Left lung (tissue), 4 donors: ENCODE measurements at regions not wholly inside any gene's neighbourhood (a gene's known extent, or its start where the extent isn't known, plus 50 kb on each side); places are given as distances from the start of the nearest gene placed in this dataset.
"Not testable (repeated sequence)": the region's sequence is repeated elsewhere in the genome, so short reads cannot be mapped to it uniquely, and the experiment has no call there.

Experiments
- ATAC-seq: fragments of 200-7000 bp; cut with Tn5 transposase; one replicate; pipeline ENCODE4 v1.9.1; 2020; ENCODE audit warnings: moderate library complexity
- DNase-seq, 4 donors: peaks; one replicate each; pipeline ENCODE4 v3.0.0-alpha.2; 2013 to 2020
- H3K27ac ChIP-seq, 2 donors: fragments of 200-600 bp; sonication (generic) in 1 of 2; one replicate each; pipeline versions ENCODE4 v1.5.0 to v1.8.0; 2020 to 2021
- H3K27me3 ChIP-seq, 2 donors: fragments of 200-600 bp; sonication (generic) in 1 of 2; one replicate each; pipeline versions ENCODE4 v1.5.0 to v1.8.0; 2020 to 2021
- H3K36me3 ChIP-seq, 2 donors: fragments of 200-600 bp; sonication (generic) in 1 of 2; one replicate each; pipeline versions ENCODE4 v1.5.0 to v1.8.0; 2020 to 2021
- H3K4me1 ChIP-seq, 2 donors: fragments of 200-600 bp; one replicate each; pipeline ENCODE4 v1.8.0; 2021
- H3K4me3 ChIP-seq, 2 donors: fragments of 200-600 bp; sonication (generic) in 1 of 2; one replicate each; pipeline versions ENCODE4 v1.5.0 to v1.8.0; 2020 to 2021; ENCODE audit warnings: mild to moderate bottlenecking in 1 of 2
- H3K9me3 ChIP-seq, 2 donors: fragments of 200-600 bp; sonication (generic) in 1 of 2; one replicate each; pipeline versions ENCODE4 v1.5.0 to v1.8.0; 2020 to 2021
- CTCF ChIP-seq, 2 donors: fragments of 200-600 bp; sonication (generic) in 1 of 2; IDR thresholded peaks; one replicate each; pipeline versions ENCODE4 v1.5.0 to v1.8.0; 2021; ENCODE audit warnings: antibody characterized with exemption in 2 of 2
- intact Hi-C, 2 donors: fragments of 100-400 bp; cut with DNase I; formaldehyde crosslinking; loops; one replicate each; pipeline versions ENCODE4 v1.11.2 to v1.14.2; 2022
- donor health status: DM: no; HTN: yes; CAD: no.
- donor health status: DM: no; HTN: no; CAD: no.

DNA sequence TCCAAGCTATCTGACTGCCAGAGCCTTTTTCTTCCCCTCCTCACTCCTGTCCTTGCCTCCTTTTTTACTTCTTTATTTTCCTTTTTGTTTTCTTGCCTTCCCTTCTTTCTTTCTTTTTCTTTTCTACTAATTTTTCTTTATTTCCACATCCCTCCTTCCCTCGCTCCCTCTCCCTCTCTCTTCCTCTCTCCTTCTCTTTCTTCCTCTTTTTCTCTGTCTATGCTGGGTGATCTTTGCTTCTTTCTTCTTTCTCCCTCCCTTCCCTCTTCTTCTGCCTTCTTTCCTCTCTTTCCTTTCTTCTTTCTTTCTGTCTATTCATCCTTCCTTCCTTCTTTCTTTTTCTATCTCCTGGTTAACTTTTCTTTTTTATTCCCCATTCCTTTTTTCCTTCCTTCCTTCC lies 564.8 kb downstream of the NSUN3 start:
- Histone ChIP-seq H3K4me3 (no peak overlapping the region), H3K4me1 (no peaks in the 10 kb centered on the region), H3K9me3 (peaks cover 0 to 7% of the 10 kb centered on the region in 2 donors), H3K27ac (no peak overlapping the region), H3K27me3 (no peaks in the 10 kb centered on the region), H3K36me3 (no peaks in the 10 kb centered on the region)
- ATAC-seq = no peak
- no peak for DNase-seq
- no peak for TF ChIP-seq CTCF (IDR thresholded peaks at IDR 0.05)
- intact Hi-C loops = no loop called here

DNA sequence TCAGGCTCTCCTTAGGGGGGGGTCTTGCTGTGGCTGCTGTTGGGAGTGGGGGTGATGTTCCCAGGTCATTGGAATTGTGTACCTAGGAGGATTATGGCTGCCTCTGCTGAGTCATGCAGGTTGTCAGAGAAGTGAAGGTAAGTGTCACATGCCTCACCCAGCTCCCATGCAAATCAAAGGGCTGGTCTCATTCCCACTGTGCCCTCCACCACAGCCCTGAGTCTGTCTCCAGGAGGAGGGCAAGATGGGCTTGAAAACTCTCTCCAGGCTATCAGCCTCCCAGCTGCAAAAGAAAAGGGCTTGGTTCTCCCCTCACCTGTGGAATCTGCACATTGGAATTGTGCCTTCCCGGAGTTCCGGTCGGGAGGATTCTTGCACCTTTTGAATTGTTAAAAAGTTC lies 580.5 kb downstream of the NSUN3 start:
- Histone ChIP-seq H3K4me1 (no peaks in the 10 kb centered on the region), H3K27me3 (no peaks in the 10 kb centered on the region), H3K36me3 (no peaks in the 10 kb centered on the region), H3K4me3 (no peak overlapping the region), H3K9me3 (peaks cover 0 to 6% of the 10 kb centered on the region in 2 donors), H3K27ac (no peak overlapping the region)
- intact Hi-C loops = no loop called here
- ATAC-seq (no peak), DNase-seq (no peak)
- no peak for TF ChIP-seq CTCF (IDR thresholded peaks at IDR 0.05)

- no peak for TF ChIP-seq CTCF (IDR thresholded peaks at IDR 0.05)
- DNase-seq (no peak), ATAC-seq (no peak)
- no peaks in the 10 kb centered on the region for H3K4me1 ChIP-seq
- no peaks in the 10 kb centered on the region for H3K36me3 ChIP-seq
- H3K4me3 ChIP-seq = no peak overlapping the region
- intact Hi-C loops = no loop called here
- H3K9me3 ChIP-seq = peaks cover 0 to 11% of the 10 kb centered on the region in 2 donors
- no peak overlapping the region for H3K27ac ChIP-seq
- no peaks in the 10 kb centered on the region for H3K27me3 ChIP-seq
Observed at GRCh38 chr3:94645790-94646189, 582.9 kb downstream of the NSUN3 start.

DNA sequence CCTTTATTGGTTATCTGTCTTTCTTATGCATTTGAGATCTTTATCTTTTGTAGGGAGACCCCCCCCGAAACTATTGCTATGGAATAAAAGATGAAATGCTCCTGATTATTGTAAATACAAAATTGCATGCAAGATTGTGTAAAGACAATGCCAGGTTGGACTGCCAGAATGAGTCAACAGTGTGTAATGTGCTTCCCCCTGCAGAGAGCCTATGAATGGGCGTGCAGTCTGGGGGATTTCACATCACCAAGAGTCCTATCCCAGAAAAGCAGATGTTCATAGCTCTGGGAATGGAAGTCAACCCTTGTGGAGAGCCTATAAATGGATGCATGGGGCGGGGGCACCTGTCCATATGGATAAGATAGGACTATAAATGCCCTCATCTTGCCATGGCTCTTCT lies 584.3 kb downstream of the NSUN3 start:
- intact Hi-C loops = no loop called here
- TF ChIP-seq CTCF (IDR thresholded peaks at IDR 0.05) = no peak
- no peak for ATAC-seq

DNA sequence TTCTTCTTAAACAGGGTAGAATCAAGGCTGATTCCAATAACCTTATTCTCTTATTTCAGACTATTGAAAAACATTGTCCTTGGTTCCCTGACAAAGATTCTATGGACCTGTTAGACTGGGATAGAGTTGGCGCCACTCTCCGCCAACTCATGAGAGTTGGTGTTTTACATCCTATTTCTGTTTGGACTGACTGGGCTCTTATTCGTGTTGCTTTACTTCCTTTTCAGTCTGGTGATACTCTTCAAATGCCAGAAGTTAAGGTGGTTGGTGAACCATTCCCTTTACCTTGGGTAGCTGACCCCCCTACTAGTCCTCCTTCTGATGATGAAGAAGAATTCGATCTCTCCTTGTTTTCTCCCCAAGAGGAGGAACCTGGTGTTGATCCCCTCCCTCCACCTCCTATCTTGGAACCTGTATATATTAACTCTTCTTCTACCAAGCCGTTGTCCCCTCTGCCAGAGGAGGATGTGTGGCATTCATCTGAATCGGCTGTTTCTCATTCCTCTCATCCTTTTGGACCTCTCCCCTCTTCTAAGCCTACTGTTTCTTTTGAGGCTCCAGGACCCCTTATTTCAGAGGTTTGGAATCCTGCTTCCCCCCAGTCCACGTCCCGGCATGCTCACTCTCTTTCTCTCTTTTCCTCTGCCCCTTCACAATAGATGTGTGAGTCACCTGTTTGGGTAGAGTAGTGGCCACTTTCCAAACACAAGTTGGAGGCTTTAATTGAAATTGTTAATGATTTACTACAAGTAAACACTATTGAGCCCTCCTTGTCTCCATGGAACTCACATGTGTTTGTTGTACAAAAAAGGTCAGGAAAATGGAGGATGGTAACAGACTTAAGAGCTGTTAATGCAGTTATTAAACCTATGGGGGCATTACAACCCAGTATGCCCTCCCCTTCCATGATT lies 585.7 kb downstream of the NSUN3 start:
- not testable (repeated sequence) for H3K4me3 ChIP-seq

More for the DNA sequence above, 584.3 kb downstream of the NSUN3 start:
- Histone ChIP-seq H3K9me3 (peaks cover 0 to 20% of the 10 kb centered on the region in 2 donors), H3K27me3 (no peaks in the 10 kb centered on the region), H3K27ac (no peak overlapping the region), H3K36me3 (no peaks in the 10 kb centered on the region), H3K4me3 (no peak overlapping the region), H3K4me1 (no peaks in the 10 kb centered on the region)
- no peak for DNase-seq

More for the DNA sequence above, 585.7 kb downstream of the NSUN3 start:
- H3K36me3 ChIP-seq, intact Hi-C loops, H3K4me1 ChIP-seq, H3K27me3 ChIP-seq: not testable (repeated sequence)
- ATAC-seq (peak; percentile 87), DNase-seq (peak in 2 of 4 donors; percentile 6 to 51)
- H3K9me3 ChIP-seq = peaks cover 0 to 17% of the 10 kb centered on the region in 2 donors
- H3K27ac ChIP-seq = peak overlapping the region; percentile 41 to 44
